ENCODE measurements at regions not wholly inside any gene's neighbourhood (a gene's known extent, or its start where the extent isn't known, plus 50 kb on each side); places are given as distances from the start of the nearest gene placed in this dataset.

DNA sequence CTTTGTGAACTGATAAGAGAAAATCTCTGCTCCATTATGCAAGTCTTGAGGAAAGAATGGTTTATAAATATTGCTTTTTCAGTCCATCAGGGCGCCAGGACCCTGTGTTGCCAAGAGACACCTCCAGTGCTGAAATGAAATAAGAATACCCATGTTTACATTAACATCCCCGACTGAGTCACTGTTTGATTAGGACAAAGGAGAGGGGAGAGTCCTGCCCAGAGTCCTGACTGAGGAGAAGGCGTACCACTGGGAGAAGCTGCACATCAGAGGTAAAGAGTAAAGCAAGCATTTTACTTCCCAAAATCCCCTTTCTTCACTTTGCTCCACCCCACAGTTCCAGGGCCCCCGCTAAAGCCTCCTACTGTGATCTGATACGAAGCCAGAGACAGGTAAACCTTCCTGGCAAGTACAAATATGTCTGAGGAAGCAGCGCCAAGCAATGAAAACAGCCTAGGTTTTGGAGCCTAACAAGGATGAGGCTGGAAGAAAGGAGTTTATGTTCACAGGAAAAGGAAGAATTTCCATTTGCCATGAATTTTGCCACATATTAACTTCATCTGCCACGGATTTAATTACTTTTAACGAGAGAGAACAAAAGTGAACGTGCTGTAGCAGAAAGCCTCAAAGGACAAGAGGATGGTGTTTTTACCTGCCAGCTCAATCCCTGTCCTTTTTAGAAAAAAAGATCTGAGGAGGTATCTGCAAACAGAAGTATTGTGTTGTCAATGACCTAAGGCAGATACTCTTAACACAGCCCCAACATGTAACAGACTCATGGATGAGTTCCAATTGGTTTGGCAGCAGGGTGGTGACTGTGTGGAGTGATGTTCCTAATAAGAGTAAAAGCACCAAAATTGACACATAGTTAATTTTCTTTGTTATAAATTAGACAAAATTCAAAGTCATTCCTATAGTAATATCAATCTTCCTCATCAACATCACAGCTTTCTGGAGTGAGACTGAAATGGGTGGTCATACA lies 209.4 kb upstream of the TLE4 start:
- intact Hi-C loops (cut with micrococcal nuclease): no loop called here

DNA sequence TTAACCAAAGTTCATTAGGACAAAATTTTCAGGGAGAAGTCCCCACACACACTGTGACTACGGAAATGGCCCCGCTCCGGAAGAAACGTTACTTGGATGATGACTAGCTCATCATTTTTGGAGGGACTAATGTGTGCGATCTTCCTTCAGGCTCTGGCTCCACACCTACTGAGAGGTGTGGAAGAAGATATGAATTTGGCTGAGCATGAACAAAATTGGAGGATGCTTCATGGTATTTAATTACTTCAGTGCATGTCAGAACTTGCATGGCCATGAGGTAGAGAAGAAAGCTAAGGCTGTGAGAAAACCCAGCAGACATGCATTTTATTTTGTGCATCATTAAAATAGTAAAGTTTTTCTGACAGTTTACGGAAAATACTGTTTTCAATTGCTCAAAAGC lies 202.1 kb upstream of the TLE4 start:
- intact Hi-C loops (cut with micrococcal nuclease): no loop called here

GRCh38 chr9:79371301-79371700 lies 200.5 kb upstream of the TLE4 start:
- intact Hi-C loops (cut with micrococcal nuclease): no loop called here

- intact Hi-C loops (cut with micrococcal nuclease): no loop called here
Measured at GRCh38 chr9:79371948-79372555, 199.7 kb upstream of the TLE4 start.

GRCh38 chr9:79377339-79377855 lies 194.4 kb upstream of the TLE4 start:
- intact Hi-C loops (cut with micrococcal nuclease): no loop called here

GRCh38 chr9:79378107-79378506 lies 193.7 kb upstream of the TLE4 start:
- intact Hi-C loops (cut with micrococcal nuclease): no loop called here

- intact Hi-C loops (cut with micrococcal nuclease): no loop called here
Measured at GRCh38 chr9:79382044-79382443, 189.7 kb upstream of the TLE4 start.

- intact Hi-C loops (cut with micrococcal nuclease): no loop called here
Measured at GRCh38 chr9:79382458-79382857, 189.3 kb upstream of the TLE4 start.

DNA sequence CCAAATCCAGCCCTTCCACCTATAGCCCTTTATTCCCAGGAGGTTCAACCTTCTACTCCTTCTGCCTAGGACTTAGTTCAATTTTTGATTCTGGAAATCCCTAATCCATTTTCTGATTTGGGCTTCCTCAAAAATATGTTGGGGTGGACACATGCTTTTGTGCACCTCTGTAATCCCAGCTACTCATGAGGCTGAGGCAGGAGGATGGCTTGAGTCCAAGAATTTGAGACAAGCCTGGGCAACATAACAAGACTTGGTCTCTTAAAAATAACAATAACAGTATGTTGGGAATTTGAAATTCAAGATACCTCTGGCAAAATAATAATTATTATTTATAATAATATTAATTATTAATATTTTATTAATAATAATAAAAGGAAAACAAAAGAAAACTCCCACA lies 188.7 kb upstream of the TLE4 start:
- intact Hi-C loops (cut with micrococcal nuclease): no loop called here

DNA sequence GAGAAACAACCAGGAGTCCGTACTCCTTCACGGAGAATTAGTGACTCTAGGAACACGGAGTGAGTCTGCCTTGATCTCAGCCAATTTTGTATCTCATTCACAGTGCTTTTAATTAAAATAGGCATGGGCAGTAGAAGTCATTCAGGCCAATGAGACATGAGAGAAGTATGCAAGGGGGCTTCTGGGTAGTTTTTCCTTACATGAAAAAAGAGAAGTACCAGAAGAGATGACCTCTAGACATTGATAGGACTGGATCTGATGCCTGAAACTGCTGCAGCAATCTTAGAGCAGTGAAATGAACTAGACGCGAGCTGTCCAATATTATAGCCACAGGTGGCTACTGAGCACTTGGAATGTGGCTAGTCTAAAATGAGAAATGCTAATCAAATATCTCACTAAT lies 187.7 kb upstream of the TLE4 start:
- intact Hi-C loops (cut with micrococcal nuclease): no loop called here

- intact Hi-C loops (cut with micrococcal nuclease): no loop called here
Measured at GRCh38 chr9:79384501-79384900, 187.3 kb upstream of the TLE4 start.

GRCh38 chr9:79387101-79387835 lies 184.5 kb upstream of the TLE4 start:
- intact Hi-C loops (cut with micrococcal nuclease): no loop called here

- intact Hi-C loops (cut with micrococcal nuclease): no loop called here
Measured at GRCh38 chr9:79390077-79390698, 181.6 kb upstream of the TLE4 start.

DNA sequence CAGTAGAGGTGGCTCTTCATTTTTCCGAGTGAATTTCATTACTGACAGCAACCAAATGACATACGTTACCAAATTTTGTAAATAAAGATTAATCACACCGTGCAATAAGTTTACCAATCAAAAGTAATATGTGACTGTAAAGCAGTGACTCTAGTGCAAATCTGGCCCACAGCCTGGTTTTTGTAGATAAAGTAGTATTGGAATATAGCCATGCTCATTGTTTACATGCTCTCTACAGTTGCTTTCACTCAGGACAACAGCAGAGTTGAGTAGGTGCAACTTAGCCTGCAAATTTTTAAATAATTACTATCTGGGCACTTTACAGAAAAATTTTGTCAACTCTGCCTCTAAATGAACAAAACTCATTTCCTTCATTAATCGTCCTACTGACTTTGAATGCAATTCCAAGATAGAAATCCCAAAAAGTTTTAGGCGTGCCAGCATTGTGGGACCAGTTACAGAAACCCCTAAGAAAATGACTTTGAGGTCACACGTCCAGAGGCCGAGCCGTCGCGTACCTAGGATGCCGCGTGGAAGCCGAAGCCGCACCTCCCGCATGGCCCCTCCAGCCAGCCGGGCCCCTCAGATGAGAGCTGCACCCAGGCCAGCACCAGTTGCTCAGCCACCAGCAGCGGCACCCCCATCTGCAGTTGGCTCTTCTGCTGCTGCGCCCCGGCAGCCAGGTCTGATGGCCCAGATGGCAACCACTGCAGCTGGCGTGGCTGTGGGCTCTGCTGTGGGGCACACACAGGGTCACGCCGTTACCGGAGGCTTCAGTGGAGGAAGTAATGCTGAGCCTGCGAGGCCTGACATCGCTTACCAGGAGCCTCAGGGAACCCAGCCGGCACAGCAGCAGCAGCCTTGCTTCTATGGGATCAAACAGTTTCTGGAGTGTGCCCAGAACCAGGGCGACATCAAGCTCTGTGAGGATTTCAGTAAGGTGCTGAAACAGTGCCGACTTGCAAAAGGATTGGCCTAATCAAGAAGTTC lies 180.7 kb upstream of the TLE4 start:
- intact Hi-C loops (cut with micrococcal nuclease): no loop called here

GRCh38 chr9:79395228-79395627 lies 176.5 kb upstream of the TLE4 start:
- intact Hi-C loops (cut with micrococcal nuclease): no loop called here

DNA sequence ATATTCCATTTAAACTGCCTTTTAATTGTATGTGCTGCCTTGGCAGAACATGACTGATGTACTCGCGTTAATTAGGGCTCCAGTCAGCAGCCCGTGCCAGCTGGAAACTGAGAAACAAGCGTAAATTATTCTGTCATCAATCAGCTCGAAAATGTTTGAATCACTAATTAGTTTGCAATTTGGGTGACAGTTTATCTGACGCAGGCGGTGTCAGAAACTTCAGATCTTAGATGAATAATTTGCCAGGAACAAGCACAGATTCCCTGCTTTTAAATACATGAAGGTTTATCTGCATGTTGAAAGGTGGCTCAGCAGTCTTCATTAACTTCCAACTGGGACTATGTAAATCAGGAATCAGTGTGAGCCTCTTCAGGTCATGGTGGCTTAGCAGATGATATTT lies 176.0 kb upstream of the TLE4 start:
- intact Hi-C loops (cut with micrococcal nuclease): no loop called here

DNA sequence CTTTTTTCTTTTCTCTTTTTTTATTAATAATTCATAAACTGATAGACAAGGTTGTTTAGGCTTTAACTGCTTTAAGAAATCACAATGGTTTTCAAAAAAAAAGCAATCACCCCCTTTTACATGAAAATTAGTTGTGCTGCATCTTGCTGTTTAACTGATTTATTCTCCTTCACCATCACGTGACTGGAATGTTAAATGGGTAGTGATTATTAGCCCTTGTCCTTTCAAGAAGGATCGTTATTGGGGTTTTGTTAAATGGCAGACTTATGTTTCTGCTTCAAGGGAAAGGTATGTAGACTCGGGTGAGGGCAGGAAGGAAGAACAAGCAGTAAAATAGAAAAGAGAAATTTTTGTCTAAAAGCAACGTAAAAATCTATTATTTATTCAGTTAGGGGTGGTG lies 175.6 kb upstream of the TLE4 start:
- intact Hi-C loops (cut with micrococcal nuclease): no loop called here

DNA sequence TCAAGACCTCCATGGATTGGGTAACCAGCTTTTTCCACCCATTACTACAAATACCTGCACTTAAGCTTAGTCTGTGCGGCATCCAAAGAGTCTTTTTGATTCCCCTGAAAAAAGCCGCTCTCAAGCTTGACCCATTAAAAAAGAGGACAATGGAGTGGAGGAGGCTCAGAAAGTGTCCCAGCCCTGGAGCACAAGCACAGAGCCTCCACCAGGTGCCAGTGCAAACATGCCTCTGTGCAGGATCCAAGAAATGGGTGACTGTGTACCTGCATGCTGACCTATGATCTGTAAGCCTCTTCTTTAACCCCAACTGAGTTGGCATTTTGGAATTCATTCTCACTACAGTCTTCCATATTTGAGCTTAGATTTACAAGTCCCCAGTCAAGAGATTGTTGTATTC lies 168.3 kb upstream of the TLE4 start:
- intact Hi-C loops (cut with micrococcal nuclease): no loop called here

GRCh38 chr9:79408200-79408599 lies 163.6 kb upstream of the TLE4 start:
- intact Hi-C loops (cut with micrococcal nuclease): no loop called here

DNA sequence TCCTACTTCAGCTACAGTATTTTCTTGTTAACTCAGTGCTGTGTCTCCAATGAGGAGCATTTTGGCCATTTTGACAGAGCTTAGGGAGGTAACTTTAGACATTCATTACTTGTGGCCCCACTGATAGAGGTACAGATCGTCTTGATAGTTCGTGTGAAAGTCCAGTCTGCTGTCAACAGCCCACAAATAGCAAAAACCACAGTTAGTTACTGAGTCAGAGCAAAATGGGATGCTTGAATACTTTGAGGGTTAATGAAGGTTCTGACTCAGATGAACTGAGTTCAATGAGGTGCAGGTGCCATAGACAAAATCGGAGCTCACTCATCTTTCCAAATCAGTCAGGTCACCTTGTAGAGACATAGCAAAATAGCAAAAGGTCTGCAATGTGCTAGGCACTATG lies 163.1 kb upstream of the TLE4 start:
- intact Hi-C loops (cut with micrococcal nuclease): no loop called here

Data from T-helper 1 cell treated with Interleukin-12 subunit alpha and Interleukin-12 subunit beta and Interleukin-4 antibody, amounts not matched to agents 30 ng/mL and 1 ng/mL, for 36 hours (primary cell).